ENCODE measurements at regions not wholly inside any gene's neighbourhood (a gene's known extent, or its start where the extent isn't known, plus 50 kb on each side); places are given as distances from the start of the nearest gene placed in this dataset.

DNA sequence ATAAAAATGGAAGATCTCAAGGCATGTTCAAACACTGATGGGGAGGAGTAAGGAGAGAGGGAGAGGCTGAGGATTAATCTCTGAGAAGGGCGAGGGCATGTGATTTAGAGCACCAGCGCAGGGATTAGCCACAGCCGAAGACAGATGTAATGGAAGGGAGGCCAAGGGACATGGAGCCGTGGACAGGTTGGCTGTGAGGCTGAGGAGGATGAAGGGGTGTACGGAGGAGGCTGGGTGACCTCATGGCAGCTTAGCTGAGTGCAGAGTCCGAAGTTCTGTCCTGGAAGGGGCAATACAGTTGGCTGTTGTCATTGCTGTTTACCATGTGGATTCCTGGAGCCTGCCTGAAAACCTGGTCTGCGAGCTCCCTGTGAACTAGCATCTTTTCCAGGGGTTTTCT lies 342.8 kb downstream of the RPS6KC1 start:
- TF ChIP-seq EP300 (IDR thresholded peaks at IDR 0.05; ENCODE audit: borderline replicate concordance) (no peak), EGR1 (IDR thresholded peaks at IDR 0.05) (no peak), TEAD4 (IDR thresholded peaks at IDR 0.05) (no peak), YY1 (IDR thresholded peaks at IDR 0.05; ENCODE audit: low read depth) (no peak), RAD21 (IDR thresholded peaks at IDR 0.05; ENCODE audit: low read depth) (no peak), TAF1 (IDR thresholded peaks at IDR 0.05; ENCODE audit: low read depth) (no peak)

All from Ishikawa (cell line).